ENCODE measurements at regions not wholly inside any gene's neighbourhood (a gene's known extent, or its start where the extent isn't known, plus 50 kb on each side); places are given as distances from the start of the nearest gene placed in this dataset.

DNA sequence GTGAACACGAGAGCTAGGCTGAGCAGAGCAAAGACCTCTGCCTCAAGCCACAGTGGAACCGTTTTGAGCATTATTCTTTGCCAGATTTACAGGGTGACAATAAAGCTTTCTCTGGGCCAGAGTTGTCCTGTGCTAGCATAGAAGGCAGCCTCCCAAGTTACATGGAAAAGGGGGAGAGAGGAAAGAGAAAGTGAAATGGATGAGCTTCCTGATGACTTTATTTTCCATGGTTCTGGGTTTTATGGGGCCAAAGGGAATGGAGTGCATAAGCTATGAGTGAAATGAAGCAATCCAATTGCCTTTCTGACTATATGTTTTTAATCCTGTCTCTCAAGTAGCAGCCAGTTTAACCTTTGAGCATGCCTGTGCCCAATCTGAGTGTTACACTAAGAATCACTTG is 428.4 kb downstream of the COG6 start:
- H3K27ac ChIP-seq (ENCODE audit: low read depth, low read length, poor library complexity, severe bottlenecking) = no peak overlapping the region
- H3K4me2 ChIP-seq (ENCODE audit: low read length) = no peak overlapping the region
- ChIA-PET POLR2A (interaction anchor here (0.5 to 1.0 kb wide), 4 partner anchors 9 to 41 kb away, joined by 3 to 5 read pairs (median 3); no protein-coding TSS in a partner anchor), CTCF (ENCODE audit: unreplicated experiment) (no interaction called here)
- H3K9me3 ChIP-seq (ENCODE audit: low read length) = no peaks in the 10 kb centered on the region
- no TSS peak for BruUV-seq (replicated peaks)
- TF ChIP-seq EZH2phosphoT487 (IDR thresholded peaks at IDR 0.05; ENCODE audit: borderline replicate concordance, low read depth, low read length) = no peak
- TF ChIP-seq CTCF (conservative IDR thresholded peaks at IDR 0.05; ENCODE audit: low read length) = no peak
- no peaks in the 10 kb centered on the region for H3K36me3 ChIP-seq (ENCODE audit: insufficient read depth, low read length)
- intact Hi-C loops (cut with micrococcal nuclease; ENCODE audit: unreplicated experiment) = no loop called here
- no peak for DNase-seq (ENCODE audit: low spot score)
- H3K79me2 ChIP-seq (ENCODE audit: insufficient read depth, low read depth, low read length) = no peaks in the 10 kb centered on the region
- H4K20me1 ChIP-seq (ENCODE audit: insufficient read depth, low read length) = no peaks in the 10 kb centered on the region
- no peaks in the 10 kb centered on the region for H3K9me2 ChIP-seq (ENCODE audit: insufficient read depth, low read length)
- no peaks in the 10 kb centered on the region for H3K4me1 ChIP-seq (ENCODE audit: insufficient read depth, low read length, poor library complexity, severe bottlenecking)
- no peak overlapping the region for H2AFZ ChIP-seq (ENCODE audit: low read length)
- no peak overlapping the region for H3K4me3 ChIP-seq (ENCODE audit: low read depth, low read length, poor library complexity, severe bottlenecking)

GRCh38 chr13:40084934-40085333 is 429.5 kb downstream of the COG6 start:
- H3K36me3 ChIP-seq (ENCODE audit: insufficient read depth, low read length) = no peaks in the 10 kb centered on the region
- no peaks in the 10 kb centered on the region for H3K4me1 ChIP-seq (ENCODE audit: insufficient read depth, low read length, poor library complexity, severe bottlenecking)
- no peak overlapping the region for H3K4me3 ChIP-seq (ENCODE audit: low read depth, low read length, poor library complexity, severe bottlenecking)
- no peaks in the 10 kb centered on the region for H3K9me2 ChIP-seq (ENCODE audit: insufficient read depth, low read length)
- no peaks in the 10 kb centered on the region for H3K79me2 ChIP-seq (ENCODE audit: insufficient read depth, low read depth, low read length)
- H4K20me1 ChIP-seq (ENCODE audit: insufficient read depth, low read length) = no peaks in the 10 kb centered on the region
- ChIA-PET CTCF (ENCODE audit: unreplicated experiment) (no interaction called here), POLR2A (interaction anchor here (0.6 to 1.1 kb wide), 2 partner anchors 121 to 456 kb away, joined by 3 read pairs; no protein-coding TSS in a partner anchor)
- no peak overlapping the region for H2AFZ ChIP-seq (ENCODE audit: low read length)
- no TSS peak for BruUV-seq (replicated peaks)
- H3K27ac ChIP-seq (ENCODE audit: low read depth, low read length, poor library complexity, severe bottlenecking) = no peak overlapping the region
- TF ChIP-seq EZH2phosphoT487 (IDR thresholded peaks at IDR 0.05; ENCODE audit: borderline replicate concordance, low read depth, low read length) (no peak), CTCF (conservative IDR thresholded peaks at IDR 0.05; ENCODE audit: low read length) (no peak)
- DNase-seq (ENCODE audit: low spot score) = no peak
- no peaks in the 10 kb centered on the region for H3K9me3 ChIP-seq (ENCODE audit: low read length)
- intact Hi-C loops (cut with micrococcal nuclease; ENCODE audit: unreplicated experiment) = no loop called here
- H3K4me2 ChIP-seq (ENCODE audit: low read length) = no peak overlapping the region

- no peaks in the 10 kb centered on the region for H3K9me2 ChIP-seq (ENCODE audit: insufficient read depth, low read length)
- H4K20me1 ChIP-seq (ENCODE audit: insufficient read depth, low read length) = no peaks in the 10 kb centered on the region
- ChIA-PET POLR2A (no interaction called here), CTCF (ENCODE audit: unreplicated experiment) (no interaction called here)
- no peak overlapping the region for H3K27ac ChIP-seq (ENCODE audit: low read depth, low read length, poor library complexity, severe bottlenecking)
- no peak overlapping the region for H3K4me2 ChIP-seq (ENCODE audit: low read length)
- no TSS peak for BruUV-seq (replicated peaks)
- intact Hi-C loops (cut with micrococcal nuclease; ENCODE audit: unreplicated experiment) = no loop called here
- no peak for DNase-seq (ENCODE audit: low spot score)
- no peaks in the 10 kb centered on the region for H3K36me3 ChIP-seq (ENCODE audit: insufficient read depth, low read length)
- TF ChIP-seq CTCF (conservative IDR thresholded peaks at IDR 0.05; ENCODE audit: low read length) (no peak), EZH2phosphoT487 (IDR thresholded peaks at IDR 0.05; ENCODE audit: borderline replicate concordance, low read depth, low read length) (no peak)
- H2AFZ ChIP-seq (ENCODE audit: low read length) = no peak overlapping the region
- H3K9me3 ChIP-seq (ENCODE audit: low read length) = no peaks in the 10 kb centered on the region
- no peaks in the 10 kb centered on the region for H3K4me1 ChIP-seq (ENCODE audit: insufficient read depth, low read length, poor library complexity, severe bottlenecking)
- H3K79me2 ChIP-seq (ENCODE audit: insufficient read depth, low read depth, low read length) = no peaks in the 10 kb centered on the region
- no peak overlapping the region for H3K4me3 ChIP-seq (ENCODE audit: low read depth, low read length, poor library complexity, severe bottlenecking)
Measured at GRCh38 chr13:40087091-40088002, 431.9 kb downstream of the COG6 start.
